ENCODE measurements at regions not wholly inside any gene's neighbourhood (a gene's known extent, or its start where the extent isn't known, plus 50 kb on each side); places are given as distances from the start of the nearest gene placed in this dataset.

- no peak for DNase-seq (ENCODE audit: low spot score)
Measured at GRCh38 chr1:55968661-55969060, 610.7 kb downstream of the PLPP3 start.

- DNase-seq (ENCODE audit: low spot score) = no peak
Measured at GRCh38 chr1:55965981-55966461, 613.3 kb downstream of the PLPP3 start.

DNA sequence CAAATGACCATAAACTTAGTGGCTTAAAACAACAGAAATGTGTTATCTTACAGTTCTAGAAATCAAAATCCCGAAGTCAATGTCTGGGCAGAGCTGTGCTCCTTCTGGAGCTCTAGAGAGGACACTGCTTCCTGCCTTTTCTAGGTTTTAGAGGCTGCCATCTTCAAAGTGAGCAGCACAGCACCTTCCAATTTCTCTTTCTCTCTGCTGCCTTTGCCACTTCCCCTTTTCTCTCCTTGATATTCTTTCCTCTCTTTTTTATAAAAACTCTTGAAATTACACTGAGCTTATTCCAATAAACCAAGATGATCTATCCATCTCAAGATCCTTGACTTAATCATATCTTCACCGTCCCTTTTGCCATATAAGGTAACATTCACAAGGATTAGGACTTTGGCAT is 616.9 kb downstream of the PLPP3 start:
- no peak for DNase-seq (ENCODE audit: low spot score)

- DNase-seq (ENCODE audit: low spot score) = no peak
Measured at GRCh38 chr1:55959136-55959548, 620.2 kb downstream of the PLPP3 start.

- no peak for DNase-seq (ENCODE audit: low spot score)
Measured at GRCh38 chr1:55958498-55958897, 620.9 kb downstream of the PLPP3 start.

DNA sequence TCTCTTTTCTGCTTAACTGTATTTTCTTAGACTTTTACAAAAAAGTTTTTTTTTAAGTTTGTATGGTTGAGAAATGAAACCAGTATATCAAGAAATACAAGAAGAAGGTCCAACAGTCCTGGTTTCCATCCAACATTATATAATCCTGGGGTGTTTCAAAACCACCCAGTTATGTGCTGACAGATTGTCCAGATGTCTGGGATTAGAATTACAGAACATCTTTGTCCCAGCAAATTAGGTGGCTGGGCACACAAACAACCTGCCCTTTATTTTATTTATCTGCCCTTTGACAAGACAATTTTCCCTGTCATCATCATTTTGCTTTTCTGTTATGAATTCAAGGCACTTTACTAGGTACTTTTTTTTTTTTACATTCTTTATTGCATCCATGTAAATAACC is 622.1 kb downstream of the PLPP3 start:
- no peak for DNase-seq (ENCODE audit: low spot score)

DNA sequence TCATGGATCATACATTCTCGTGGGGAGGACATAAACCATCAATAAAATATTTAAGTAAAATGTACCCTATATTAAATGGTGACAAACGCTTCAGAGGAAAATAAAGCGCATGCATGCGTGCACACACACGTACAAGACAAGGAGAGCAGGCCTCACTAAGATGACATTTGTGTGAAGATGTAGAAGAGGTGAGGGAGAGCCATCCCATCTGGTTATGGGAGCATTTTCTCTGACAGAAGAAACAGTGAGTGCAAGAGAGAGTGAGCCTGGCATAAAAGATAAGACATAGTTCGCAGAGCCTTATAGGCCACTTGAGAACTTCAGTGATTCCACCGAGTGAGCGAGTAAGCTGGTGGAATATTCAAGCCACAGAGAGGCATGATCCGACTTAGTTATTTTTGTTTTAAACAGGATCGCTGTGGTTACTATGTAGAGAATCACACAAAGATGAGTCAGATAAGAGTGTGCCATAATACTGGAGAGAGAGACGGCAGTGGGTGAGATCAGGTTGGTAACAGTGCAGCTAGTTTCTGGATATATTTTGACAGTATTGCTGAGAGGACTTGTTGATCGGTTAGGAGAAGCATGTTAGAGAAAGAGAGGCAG is 624.2 kb downstream of the PLPP3 start:
- DNase-seq (ENCODE audit: low spot score) = no peak

- no peak for DNase-seq (ENCODE audit: low spot score)
Measured at GRCh38 chr1:55951291-55951690, 628.1 kb downstream of the PLPP3 start.

GRCh38 chr1:55947446-55947845 is 631.9 kb downstream of the PLPP3 start:
- no peak for DNase-seq (ENCODE audit: low spot score)

DNA sequence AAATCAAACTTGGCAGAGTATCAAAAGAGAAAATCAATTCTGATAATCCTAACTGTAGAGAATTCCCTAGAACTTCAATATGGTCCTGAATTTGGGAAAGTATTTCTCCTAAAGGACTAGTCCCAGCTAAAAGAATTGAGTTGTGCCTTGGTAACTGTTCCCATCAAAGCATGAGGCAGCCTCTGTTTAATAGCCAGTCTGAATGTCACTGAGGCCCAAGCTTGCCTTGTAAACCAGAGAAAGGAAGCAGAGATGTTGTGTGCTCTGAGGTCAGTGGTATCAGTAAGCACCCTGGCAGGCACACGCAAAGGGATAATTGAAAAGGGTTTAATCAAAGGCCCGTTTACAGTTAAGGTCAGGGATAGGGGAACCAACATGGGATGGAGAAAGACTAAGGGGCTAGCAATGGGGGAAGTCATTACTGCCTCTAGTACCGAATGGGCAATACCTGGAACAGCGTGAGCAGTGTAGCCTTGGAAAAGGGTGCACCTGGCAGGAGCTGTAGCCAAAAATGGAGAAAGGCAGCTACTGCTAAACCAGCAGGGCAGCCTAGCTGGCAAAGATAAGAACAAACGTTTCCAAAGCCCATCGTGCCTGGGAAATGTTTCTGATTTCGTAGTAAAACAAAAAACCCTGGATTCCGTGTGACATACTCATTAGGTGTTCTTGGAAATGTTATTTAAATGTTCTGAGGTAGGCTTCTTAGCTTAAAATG is 635.5 kb downstream of the PLPP3 start:
- DNase-seq (ENCODE audit: low spot score) = no peak

- no peak for DNase-seq (ENCODE audit: low spot score)
Measured at GRCh38 chr1:55943012-55943411, 636.4 kb downstream of the PLPP3 start.

GRCh38 chr1:55939866-55940265 is 639.5 kb downstream of the PLPP3 start:
- DNase-seq (ENCODE audit: low spot score) = no peak

- no peak for DNase-seq (ENCODE audit: low spot score)
Measured at GRCh38 chr1:55938861-55939260, 640.5 kb downstream of the PLPP3 start.

- DNase-seq (ENCODE audit: low spot score) = no peak
Measured at GRCh38 chr1:55938376-55938850, 641.0 kb downstream of the PLPP3 start.

- no peak for DNase-seq (ENCODE audit: low spot score)
Measured at GRCh38 chr1:55937840-55938375, 641.5 kb downstream of the PLPP3 start.

DNA sequence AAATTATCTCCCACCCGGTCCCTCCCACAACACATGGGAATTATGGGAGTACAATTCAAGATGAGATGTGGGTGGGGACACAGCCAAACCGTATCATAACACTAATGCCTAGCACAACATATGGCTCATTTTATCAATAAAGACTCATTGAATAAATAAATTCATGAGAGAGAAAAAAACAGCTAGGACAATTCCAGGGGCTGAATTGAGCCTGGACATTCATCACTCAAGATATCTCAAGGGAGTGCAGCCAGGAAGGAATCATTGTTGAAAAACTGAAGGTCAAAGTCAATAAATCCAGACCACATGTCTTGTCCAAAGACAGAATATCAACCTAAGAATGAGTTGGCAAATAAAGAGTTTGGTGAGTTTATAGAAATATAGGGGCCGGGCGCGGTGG is 644.1 kb downstream of the PLPP3 start:
- no peak for DNase-seq (ENCODE audit: low spot score)

GRCh38 chr1:55932402-55932801 is 647.0 kb downstream of the PLPP3 start:
- DNase-seq (ENCODE audit: low spot score) = no peak

DNA sequence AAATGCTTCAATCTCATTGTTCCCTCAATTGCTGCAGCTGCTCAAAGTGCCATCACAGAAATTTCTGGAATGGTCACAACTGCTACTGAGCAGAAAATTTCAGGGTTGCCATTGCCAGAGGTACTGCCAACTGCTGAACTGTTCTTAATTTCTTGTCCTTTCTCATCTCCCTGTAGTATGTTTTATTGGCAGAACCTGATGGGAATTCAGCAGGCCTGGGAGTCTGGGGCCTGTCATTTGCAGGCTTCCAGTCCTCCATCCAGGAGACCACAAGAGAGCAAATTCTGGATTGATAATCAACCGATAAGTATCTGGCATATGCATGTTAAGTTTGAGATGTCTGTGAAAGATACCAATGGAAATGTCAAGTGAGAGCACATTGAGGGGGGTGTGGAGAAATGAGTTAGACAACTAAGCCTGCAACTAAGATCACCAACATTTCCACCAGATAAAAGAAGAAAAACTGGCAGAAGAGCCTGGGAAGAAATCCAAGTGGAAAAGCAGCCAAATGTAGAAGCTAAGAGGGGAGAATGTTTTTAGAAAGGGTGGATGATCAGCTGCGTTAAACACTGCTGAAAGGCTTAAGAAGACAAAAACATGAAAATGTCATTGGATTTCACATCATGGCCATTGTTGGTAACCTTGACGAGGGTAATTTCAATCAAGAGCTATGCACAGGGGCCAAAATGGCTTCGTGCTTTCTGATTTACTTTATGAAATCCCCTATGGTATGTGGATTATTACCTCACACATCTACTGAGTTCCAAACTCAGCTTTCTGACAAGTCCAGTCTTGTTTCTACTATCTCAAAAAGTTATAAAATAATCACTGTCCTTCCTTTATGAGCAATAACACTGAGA is 648.1 kb downstream of the PLPP3 start:
- no peak for DNase-seq (ENCODE audit: low spot score)

DNA sequence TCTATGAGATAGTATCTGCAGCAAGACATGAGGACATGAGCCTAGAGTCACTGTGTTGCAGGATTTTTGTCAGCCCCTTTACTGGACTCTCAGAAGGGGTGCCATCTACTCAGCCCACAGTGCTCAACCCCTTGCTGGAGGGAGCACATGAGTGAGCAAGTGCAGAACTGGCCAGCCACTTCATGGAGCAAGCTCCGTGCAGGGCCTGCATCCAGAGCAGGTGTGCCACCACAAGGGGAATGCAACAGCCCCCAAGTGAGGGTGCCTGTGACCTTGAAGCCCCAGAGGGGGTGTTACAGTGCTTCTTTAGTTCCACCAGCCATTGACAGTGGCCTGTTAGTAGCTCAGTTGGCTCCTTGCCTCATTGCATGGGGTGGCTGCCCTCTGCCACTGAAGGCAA is 649.7 kb downstream of the PLPP3 start:
- DNase-seq (ENCODE audit: low spot score) = no peak

DNA sequence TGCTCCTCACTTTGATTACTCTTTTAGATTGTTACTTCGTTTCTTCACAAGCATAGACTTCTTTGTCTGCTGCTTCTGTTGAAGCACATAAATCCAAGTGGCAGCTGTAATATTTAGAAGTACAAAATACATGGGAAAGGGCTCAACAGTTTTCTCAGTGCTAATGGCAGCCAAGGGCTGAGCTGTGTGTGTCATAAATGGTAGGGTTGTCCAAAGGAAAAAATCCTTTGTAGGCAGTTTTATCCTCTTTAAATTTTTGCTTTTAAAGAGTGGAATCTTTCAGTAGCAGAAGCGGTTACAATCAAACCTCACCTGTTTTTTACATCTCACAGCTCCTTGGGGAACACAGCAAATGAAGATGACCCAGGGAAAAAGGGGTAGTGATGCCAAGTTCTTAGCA is 650.8 kb downstream of the PLPP3 start:
- DNase-seq (ENCODE audit: low spot score) = no peak

DNA sequence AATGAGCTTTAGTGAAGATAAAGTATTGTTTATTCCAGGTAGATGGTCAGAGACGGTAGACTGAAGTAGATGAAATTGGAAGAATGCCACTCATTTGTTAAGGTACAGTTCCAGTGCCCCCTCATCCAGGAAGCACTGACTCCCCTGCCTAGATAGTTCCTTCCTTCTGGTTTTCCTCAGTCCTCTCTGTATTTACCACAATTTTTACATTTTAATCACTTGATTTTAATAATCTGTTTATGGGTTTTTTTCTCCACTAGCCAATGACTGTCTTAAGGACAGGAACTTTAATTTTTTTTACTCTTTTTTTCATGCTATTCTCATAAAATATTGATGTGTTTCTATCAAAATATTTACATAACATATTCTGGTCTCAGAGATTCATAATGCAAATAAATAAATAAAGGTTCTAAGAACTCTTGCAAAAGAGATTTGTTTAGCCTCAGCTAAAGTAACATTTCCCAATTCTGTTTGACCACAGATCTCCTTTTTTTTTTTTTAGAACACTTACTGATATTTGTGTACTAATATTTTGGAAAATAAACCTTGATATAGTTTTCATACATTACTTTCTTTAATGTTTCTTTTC is 651.6 kb downstream of the PLPP3 start:
- DNase-seq (ENCODE audit: low spot score) = no peak

GRCh38 chr1:55926906-55927471 is 652.4 kb downstream of the PLPP3 start:
- no peak for DNase-seq (ENCODE audit: low spot score)

All from CD4-positive, alpha-beta T cell treated with Interleukin-15 for 4 hours (primary cell).